Kasumi-1 (cell line): ENCODE measurements at regions not wholly inside any gene's neighbourhood (a gene's known extent, or its start where the extent isn't known, plus 50 kb on each side); places are given as distances from the start of the nearest gene placed in this dataset.

Experiments
- DNase-seq, 2 experiments: peaks; one replicate each; lab custom pipeline; 2025; lab: John Stamatoyannopoulos, UW

GRCh38 chr7:12456506-12456905 lies 52.8 kb upstream of the VWDE start:
- no peak for DNase-seq

GRCh38 chr7:12458520-12459131 lies 55.0 kb upstream of the VWDE start:
- peak; percentile 8 to 41 for DNase-seq

GRCh38 chr7:12467837-12468236 lies 64.2 kb upstream of the VWDE start:
- DNase-seq = no peak

- DNase-seq = no peak
Observed at GRCh38 chr7:12469568-12469967, 65.9 kb upstream of the VWDE start.

- DNase-seq = no peak
Observed at GRCh38 chr7:12470930-12471329, 67.3 kb upstream of the VWDE start.

GRCh38 chr7:12474035-12474434 lies 70.4 kb upstream of the VWDE start:
- DNase-seq = no peak

GRCh38 chr7:12475362-12476063 lies 71.8 kb upstream of the VWDE start:
- DNase-seq = no peak

- no peak for DNase-seq
Observed at GRCh38 chr7:12477620-12478019, 74.0 kb upstream of the VWDE start.

- no peak for DNase-seq
Observed at GRCh38 chr7:12481722-12482121, 78.1 kb upstream of the VWDE start.

- DNase-seq = no peak
Observed at GRCh38 chr7:12485845-12486244, 82.2 kb upstream of the VWDE start.

- no peak for DNase-seq
Observed at GRCh38 chr7:12488341-12488740, 82.2 kb upstream of the SCIN start.

GRCh38 chr7:12490107-12490688 lies 80.3 kb upstream of the SCIN start:
- peak; percentile 14 to 30 for DNase-seq

GRCh38 chr7:12490940-12491339 lies 79.6 kb upstream of the SCIN start:
- no peak for DNase-seq

- DNase-seq = no peak
Observed at GRCh38 chr7:12491526-12491925, 79.0 kb upstream of the SCIN start.

GRCh38 chr7:12493407-12493806 lies 77.1 kb upstream of the SCIN start:
- DNase-seq = no peak

GRCh38 chr7:12493863-12494686 lies 76.4 kb upstream of the SCIN start:
- DNase-seq = no peak

GRCh38 chr7:12494687-12495024 lies 75.9 kb upstream of the SCIN start:
- no peak for DNase-seq

- DNase-seq = peak; percentile 26 to 32
Observed at GRCh38 chr7:12496901-12497674, 73.4 kb upstream of the SCIN start.

GRCh38 chr7:12504149-12504548 lies 66.4 kb upstream of the SCIN start:
- no peak for DNase-seq

GRCh38 chr7:12508005-12508404 lies 62.5 kb upstream of the SCIN start:
- DNase-seq = no peak

- DNase-seq = no peak
Observed at GRCh38 chr7:12508554-12508953, 62.0 kb upstream of the SCIN start.

- no peak for DNase-seq
Observed at GRCh38 chr7:12517451-12517850, 53.1 kb upstream of the SCIN start.
